Gastrocnemius medialis (tissue), 4 donors: ENCODE measurements at regions not wholly inside any gene's neighbourhood (a gene's known extent, or its start where the extent isn't known, plus 50 kb on each side); places are given as distances from the start of the nearest gene placed in this dataset.

Source experiments
- POLR2A ChIP-seq, 2 donors: fragments of 450-650 bp; IDR thresholded peaks; one replicate each; pipeline ENCODE4 v1.6.1; 2017; ENCODE audit warnings: antibody characterized with exemption in 2 of 2, mild to moderate bottlenecking in 2 of 2, moderate library complexity in 2 of 2
- TF ChIP-seq, protein P1 (sequence below), 5 experiments: fragments of 450-650 bp in 3 of 5; fragments of 200-600 bp in 2 of 5; sonication (generic) in 2 of 5; IDR thresholded peaks in 4 of 5; conservative IDR thresholded peaks in 1 of 5; 1 replicate in 4 of 5; 2 replicates in 1 of 5; pipeline ENCODE4 v1.5.1; 2016 to 2019; ENCODE audit warnings: antibody characterized with exemption in 5 of 5, mild to moderate bottlenecking in 3 of 5, moderate library complexity in 3 of 5

DNA sequence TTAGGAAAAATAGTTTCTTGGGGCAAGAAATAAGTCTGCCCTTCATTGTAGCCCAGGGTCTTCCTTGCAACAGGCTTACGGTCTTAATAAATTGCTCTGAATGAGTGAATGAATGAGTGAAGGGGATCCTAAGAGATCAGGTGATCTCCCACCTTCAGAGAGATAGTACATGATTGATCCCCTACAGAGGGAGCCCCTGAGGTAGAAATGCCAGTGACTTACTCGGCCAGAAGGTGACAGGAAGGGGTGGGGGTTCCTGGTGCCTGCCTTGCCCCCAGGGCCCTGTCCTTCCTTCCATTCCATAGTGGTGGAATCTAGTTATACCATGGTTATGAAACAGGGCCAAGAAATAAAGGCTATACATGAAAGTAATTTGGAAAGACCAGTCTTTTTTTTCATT is 215.3 kb upstream of the SSTR4 start:
- no peak for TF ChIP-seq POLR2A (IDR thresholded peaks at IDR 0.05)
- TF ChIP-seq, protein P1, sequence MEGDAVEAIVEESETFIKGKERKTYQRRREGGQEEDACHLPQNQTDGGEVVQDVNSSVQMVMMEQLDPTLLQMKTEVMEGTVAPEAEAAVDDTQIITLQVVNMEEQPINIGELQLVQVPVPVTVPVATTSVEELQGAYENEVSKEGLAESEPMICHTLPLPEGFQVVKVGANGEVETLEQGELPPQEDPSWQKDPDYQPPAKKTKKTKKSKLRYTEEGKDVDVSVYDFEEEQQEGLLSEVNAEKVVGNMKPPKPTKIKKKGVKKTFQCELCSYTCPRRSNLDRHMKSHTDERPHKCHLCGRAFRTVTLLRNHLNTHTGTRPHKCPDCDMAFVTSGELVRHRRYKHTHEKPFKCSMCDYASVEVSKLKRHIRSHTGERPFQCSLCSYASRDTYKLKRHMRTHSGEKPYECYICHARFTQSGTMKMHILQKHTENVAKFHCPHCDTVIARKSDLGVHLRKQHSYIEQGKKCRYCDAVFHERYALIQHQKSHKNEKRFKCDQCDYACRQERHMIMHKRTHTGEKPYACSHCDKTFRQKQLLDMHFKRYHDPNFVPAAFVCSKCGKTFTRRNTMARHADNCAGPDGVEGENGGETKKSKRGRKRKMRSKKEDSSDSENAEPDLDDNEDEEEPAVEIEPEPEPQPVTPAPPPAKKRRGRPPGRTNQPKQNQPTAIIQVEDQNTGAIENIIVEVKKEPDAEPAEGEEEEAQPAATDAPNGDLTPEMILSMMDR (IDR thresholded peaks at IDR 0.05 in 4 of 5, conservative IDR thresholded peaks at IDR 0.05 in 1 of 5) = no peak
